ENCODE measurements at regions not wholly inside any gene's neighbourhood (a gene's known extent, or its start where the extent isn't known, plus 50 kb on each side); places are given as distances from the start of the nearest gene placed in this dataset.

DNA sequence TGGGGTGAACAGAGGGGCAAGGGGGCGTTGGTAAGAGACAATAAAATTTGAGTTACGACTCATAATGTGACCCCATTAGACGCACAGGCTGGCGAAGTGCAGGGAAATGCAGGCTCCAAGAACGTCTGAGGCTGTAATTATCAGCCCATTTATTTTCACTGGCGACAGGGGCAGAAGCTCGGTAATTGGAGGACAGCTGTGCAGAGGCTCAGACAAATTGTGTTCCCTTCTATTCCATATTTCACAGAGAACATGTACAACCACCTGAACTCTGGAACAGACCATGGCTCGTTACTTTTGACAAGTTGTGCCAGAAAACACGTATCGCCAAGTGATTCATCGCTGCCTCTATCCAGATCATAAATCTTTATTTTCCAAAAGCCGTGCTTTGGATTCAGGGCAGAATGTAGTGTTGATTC, 137.3 kb upstream of the FRMD4A start:
- H3K36me3 Mint-ChIP-seq (ENCODE audit: low read depth), result no peaks in the 10 kb centered on the region
- no peak overlapping the region for H3K4me3 Mint-ChIP-seq
- H3K4me1 Mint-ChIP-seq (ENCODE audit: low read depth), result no peaks in the 10 kb centered on the region
- no peak for DNase-seq
- ATAC-seq, result no peak
- CTCF ChIA-PET, result no interaction called here
- H3K9me3 Mint-ChIP-seq, result no peaks in the 10 kb centered on the region
- intact Hi-C loops (cut with micrococcal nuclease), result no loop called here
- POLR2A ChIA-PET, result no interaction called here
- H3K27ac Mint-ChIP-seq, result no peak overlapping the region
- TF ChIP-seq, protein P1, sequence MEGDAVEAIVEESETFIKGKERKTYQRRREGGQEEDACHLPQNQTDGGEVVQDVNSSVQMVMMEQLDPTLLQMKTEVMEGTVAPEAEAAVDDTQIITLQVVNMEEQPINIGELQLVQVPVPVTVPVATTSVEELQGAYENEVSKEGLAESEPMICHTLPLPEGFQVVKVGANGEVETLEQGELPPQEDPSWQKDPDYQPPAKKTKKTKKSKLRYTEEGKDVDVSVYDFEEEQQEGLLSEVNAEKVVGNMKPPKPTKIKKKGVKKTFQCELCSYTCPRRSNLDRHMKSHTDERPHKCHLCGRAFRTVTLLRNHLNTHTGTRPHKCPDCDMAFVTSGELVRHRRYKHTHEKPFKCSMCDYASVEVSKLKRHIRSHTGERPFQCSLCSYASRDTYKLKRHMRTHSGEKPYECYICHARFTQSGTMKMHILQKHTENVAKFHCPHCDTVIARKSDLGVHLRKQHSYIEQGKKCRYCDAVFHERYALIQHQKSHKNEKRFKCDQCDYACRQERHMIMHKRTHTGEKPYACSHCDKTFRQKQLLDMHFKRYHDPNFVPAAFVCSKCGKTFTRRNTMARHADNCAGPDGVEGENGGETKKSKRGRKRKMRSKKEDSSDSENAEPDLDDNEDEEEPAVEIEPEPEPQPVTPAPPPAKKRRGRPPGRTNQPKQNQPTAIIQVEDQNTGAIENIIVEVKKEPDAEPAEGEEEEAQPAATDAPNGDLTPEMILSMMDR (IDR thresholded peaks at IDR 0.05), result no peak
- H3K27me3 Mint-ChIP-seq, result peaks cover 16% of the 10 kb centered on the region

DNA sequence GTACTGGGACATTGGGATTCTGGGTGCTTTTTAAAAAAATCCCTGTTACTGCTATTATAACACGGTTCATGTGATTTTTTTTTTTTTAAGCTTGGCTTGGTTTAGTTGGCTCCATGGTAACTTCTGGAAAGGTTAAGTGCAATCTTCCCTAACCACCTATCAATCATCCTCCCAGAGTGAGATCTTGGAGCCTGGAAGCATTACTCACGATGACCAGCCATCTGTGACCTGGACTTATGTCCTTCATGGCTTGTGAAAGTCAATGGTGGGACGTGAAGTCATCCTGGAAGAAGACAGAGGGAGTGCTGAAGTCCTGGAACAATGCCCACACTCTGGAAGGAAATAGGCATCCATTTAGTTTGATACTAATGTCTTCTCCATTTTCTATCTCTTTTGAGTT, 135.5 kb upstream of the FRMD4A start:
- H3K27me3 Mint-ChIP-seq, result peaks cover 8% of the 10 kb centered on the region
- TF ChIP-seq, protein P1 (IDR thresholded peaks at IDR 0.05), result no peak

DNA sequence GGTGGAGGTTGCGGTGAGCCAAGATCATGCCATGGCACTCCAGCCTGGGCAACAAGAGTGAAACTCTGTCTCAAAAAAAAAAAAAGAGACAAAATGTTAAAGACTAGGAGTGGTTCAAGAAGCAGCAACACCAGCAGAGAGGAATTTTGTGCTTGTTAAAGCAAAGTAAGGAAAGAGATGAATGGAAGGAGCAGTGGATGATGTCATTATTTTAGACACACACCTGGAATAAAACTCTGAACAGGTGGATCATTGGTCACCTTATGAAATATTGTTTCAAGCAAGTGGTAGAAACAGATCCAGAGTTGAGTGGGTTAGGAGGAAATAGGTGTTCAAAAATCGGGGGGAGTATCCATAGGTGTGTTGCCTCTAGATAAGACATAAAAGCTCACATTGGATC, 129.7 kb upstream of the FRMD4A start:
- DNase-seq, result no peak
- Mint-ChIP-seq H3K4me3 (no peak overlapping the region), H3K9me3 (peaks cover 5% of the 10 kb centered on the region), H3K27ac (no peak overlapping the region), H3K4me1 (ENCODE audit: low read depth) (no peaks in the 10 kb centered on the region), H3K27me3 (peaks cover 6% of the 10 kb centered on the region), H3K36me3 (ENCODE audit: low read depth) (no peaks in the 10 kb centered on the region)
- ATAC-seq, result no peak
- TF ChIP-seq, protein P1 (IDR thresholded peaks at IDR 0.05), result no peak
- ChIA-PET POLR2A (no interaction called here), CTCF (interaction anchor here (0.6 kb wide), 1 partner anchor 158 kb away, joined by 4 read pairs; no protein-coding TSS in a partner anchor)
- intact Hi-C loops (cut with micrococcal nuclease), result no loop called here

More for the DNA sequence above, 135.5 kb upstream of the FRMD4A start:
- H3K27ac Mint-ChIP-seq, result no peak overlapping the region
- ChIA-PET POLR2A (interaction anchor here (0.7 kb wide), 1 partner anchor 739 kb away, joined by 3 read pairs; no protein-coding TSS in a partner anchor), CTCF (interaction anchor here (1.0 kb wide), 1 partner anchor 11 kb away, joined by 3 read pairs; no protein-coding TSS in a partner anchor)
- no peak for ATAC-seq
- H3K4me1 Mint-ChIP-seq (ENCODE audit: low read depth), result no peaks in the 10 kb centered on the region
- no peak overlapping the region for H3K4me3 Mint-ChIP-seq
- H3K36me3 Mint-ChIP-seq (ENCODE audit: low read depth), result no peaks in the 10 kb centered on the region
- intact Hi-C loops (cut with micrococcal nuclease), result no loop called here
- no peak for DNase-seq
- H3K9me3 Mint-ChIP-seq, result no peaks in the 10 kb centered on the region

- intact Hi-C loops (cut with micrococcal nuclease), result no loop called here
- Mint-ChIP-seq H3K4me1 (ENCODE audit: low read depth) (no peaks in the 10 kb centered on the region), H3K27me3 (peaks cover 5% of the 10 kb centered on the region), H3K36me3 (ENCODE audit: low read depth) (no peaks in the 10 kb centered on the region), H3K9me3 (peaks cover 5% of the 10 kb centered on the region), H3K4me3 (no peak overlapping the region), H3K27ac (no peak overlapping the region)
- ATAC-seq (no peak), DNase-seq (no peak)
- TF ChIP-seq, protein P1 (IDR thresholded peaks at IDR 0.05), result no peak
- ChIA-PET POLR2A (no interaction called here), CTCF (interaction anchor here (0.6 kb wide), 1 partner anchor 157 kb away, joined by 4 read pairs; no protein-coding TSS in a partner anchor)
Measured at GRCh38 chr10:14459665-14460064, 128.9 kb upstream of the FRMD4A start.

GRCh38 chr10:14456870-14457266, 126.1 kb upstream of the FRMD4A start:
- Mint-ChIP-seq H3K27ac (no peak overlapping the region), H3K4me1 (ENCODE audit: low read depth) (no peaks in the 10 kb centered on the region), H3K27me3 (peaks cover 5% of the 10 kb centered on the region), H3K9me3 (peaks cover 5% of the 10 kb centered on the region), H3K36me3 (ENCODE audit: low read depth) (no peaks in the 10 kb centered on the region), H3K4me3 (no peak overlapping the region)
- TF ChIP-seq, protein P1 (IDR thresholded peaks at IDR 0.05), result no peak
- ChIA-PET CTCF (no interaction called here), POLR2A (no interaction called here)
- DNase-seq (no peak), ATAC-seq (no peak)
- intact Hi-C loops (cut with micrococcal nuclease), result no loop called here

All from activated CD8-positive, alpha-beta T cell treated with anti-CD3 and anti-CD28 coated beads for 36 hours (primary cell).